HepG2 (cell line): ENCODE measurements at regions not wholly inside any gene's neighbourhood (a gene's known extent, or its start where the extent isn't known, plus 50 kb on each side); places are given as distances from the start of the nearest gene placed in this dataset.

Experiments used
- CBFB ChIP-seq: sonication (generic); formaldehyde crosslinking; IDR thresholded peaks from 2 replicates; pipeline ENCODE4 v1.4.0; 2020; ENCODE audit warnings: missing genetic modification reagents
- CTCF ChIP-seq: sonication (generic); formaldehyde crosslinking; IDR thresholded peaks from 2 replicates; pipeline ENCODE4 v1.5.0; 2020; ENCODE audit warnings: mild to moderate bottlenecking, missing genetic modification reagents, moderate library complexity
- EZH2 ChIP-seq: conservative IDR thresholded peaks from 2 replicates; pipeline ENCODE4 v1.6.1; 2012; ENCODE audit warnings: mild to moderate bottlenecking, low read depth, low read length, moderate library complexity
- FOXM1 ChIP-seq: sonication (generic); formaldehyde crosslinking; IDR thresholded peaks from 2 replicates; pipeline ENCODE4 v1.5.0; 2020; ENCODE audit warnings: missing genetic modification reagents
- HOXA7 ChIP-seq: sonication (generic); formaldehyde crosslinking; IDR thresholded peaks from 2 replicates; pipeline ENCODE4 v1.8.1; 2022; ENCODE audit warnings: mild to moderate bottlenecking, missing genetic modification reagents, moderate library complexity
- KDM5B ChIP-seq: sonication (generic); formaldehyde crosslinking; IDR thresholded peaks from 2 replicates; pipeline ENCODE4 v1.4.0; 2020; ENCODE audit warnings: missing genetic modification reagents, mild to moderate bottlenecking, borderline replicate concordance
- MTERF4 ChIP-seq: sonication (generic); formaldehyde crosslinking; IDR thresholded peaks from 2 replicates; pipeline ENCODE4 v1.8.0; 2023; ENCODE audit warnings: mild to moderate bottlenecking, missing genetic modification reagents
- MTF2 ChIP-seq: sonication (generic); formaldehyde crosslinking; IDR thresholded peaks from 2 replicates; pipeline ENCODE4 v1.5.0; 2020; ENCODE audit warnings: missing genetic modification reagents, borderline replicate concordance
- NONO ChIP-seq, 2 experiments: fragments of 450-650 bp in 1 of 2; sonication (generic) in 1 of 2; formaldehyde crosslinking in 1 of 2; IDR thresholded peaks in 1 of 2; conservative IDR thresholded peaks in 1 of 2; 2 replicates each; pipeline versions ENCODE4 v1.6.1 to v1.8.0; 2017 to 2022; ENCODE audit warnings: mild to moderate bottlenecking in 1 of 2, missing genetic modification reagents in 1 of 2, moderate library complexity in 1 of 2
- TFDP1 ChIP-seq: IDR thresholded peaks from 2 replicates; pipeline ENCODE4 v1.6.1; 2016; ENCODE audit warnings: missing compliant biosample characterization, missing genetic modification reagents, borderline replicate concordance
- ZBTB8A ChIP-seq: sonication (generic); formaldehyde crosslinking; IDR thresholded peaks from 2 replicates; pipeline ENCODE4 v1.4.0; 2020; ENCODE audit warnings: mild to moderate bottlenecking, low read depth, missing genetic modification reagents, borderline replicate concordance
- ZNF432 ChIP-seq: sonication (generic); formaldehyde crosslinking; IDR thresholded peaks from 2 replicates; pipeline ENCODE4 v1.5.0; 2020; ENCODE audit warnings: missing genetic modification reagents, mild to moderate bottlenecking, borderline replicate concordance
- ZNF501 ChIP-seq: sonication (generic); formaldehyde crosslinking; IDR thresholded peaks from 2 replicates; pipeline ENCODE4 v1.5.1; 2020; ENCODE audit warnings: mild to moderate bottlenecking, moderate library complexity, missing genetic modification reagents
- ZNF639 ChIP-seq: conservative IDR thresholded peaks from 2 replicates; pipeline ENCODE4 v1.6.1; 2018; ENCODE audit warnings: missing genetic modification reagents

GRCh38 chr12:114866331-114866730 is 182.4 kb upstream of the TBX3 start:
- TF ChIP-seq EZH2 (no peak), ZNF432 (CRISPR knock-in tag) (no peak), TFDP1 (CRISPR knock-in tag) (no peak), ZBTB8A (CRISPR knock-in tag) (no peak), MTERF4 (CRISPR knock-in tag) (no peak), HOXA7 (CRISPR knock-in tag) (no peak), CBFB (no peak), NONO (IDR thresholded peaks at IDR 0.05) (no peak), NONO (CRISPR knock-in tag; conservative IDR thresholded peaks at IDR 0.05) (no peak), CTCF (CRISPR knock-in tag) (no peak), FOXM1 (CRISPR knock-in tag) (no peak), ZNF639 (no peak), ZNF501 (no peak), MTF2 (CRISPR knock-in tag) (no peak), KDM5B (CRISPR knock-in tag) (no peak)
